Umbilical cord (tissue), 1 donor: ENCODE measurements at regions not wholly inside any gene's neighbourhood (a gene's known extent, or its start where the extent isn't known, plus 50 kb on each side); places are given as distances from the start of the nearest gene placed in this dataset.
"Not testable (repeated sequence)": the region's sequence is repeated elsewhere in the genome, so short reads cannot be mapped to it uniquely, and the experiment has no call there.

Experiments
- DNase-seq: peaks from one replicate; pipeline ENCODE4 v3.0.0-alpha.2; 2015; ENCODE audit warnings: low spot score

DNA sequence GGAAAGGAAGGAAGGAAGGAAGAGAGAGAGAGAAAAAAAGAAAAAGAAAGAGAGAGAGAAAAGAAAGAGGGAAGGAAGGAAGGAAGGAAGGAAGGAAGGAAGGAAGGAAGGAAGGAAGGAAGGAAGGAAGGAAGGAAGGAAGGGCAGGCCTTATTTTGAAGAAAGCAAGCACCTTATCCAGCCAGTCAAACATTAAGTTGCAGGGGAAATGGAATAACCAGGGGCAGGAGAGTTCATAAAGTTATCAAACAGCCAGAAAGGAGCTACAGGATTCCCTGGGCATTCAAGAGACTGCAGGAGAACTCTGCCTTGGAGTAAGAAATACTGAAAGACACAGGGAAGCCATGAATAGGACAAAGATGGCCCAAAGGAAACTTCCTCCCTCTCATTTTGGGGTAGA is 672.0 kb upstream of the INTU start:
- DNase-seq = no peak

- no peak for DNase-seq
Observed at GRCh38 chr4:126961661-126962060, 671.1 kb upstream of the INTU start.

DNA sequence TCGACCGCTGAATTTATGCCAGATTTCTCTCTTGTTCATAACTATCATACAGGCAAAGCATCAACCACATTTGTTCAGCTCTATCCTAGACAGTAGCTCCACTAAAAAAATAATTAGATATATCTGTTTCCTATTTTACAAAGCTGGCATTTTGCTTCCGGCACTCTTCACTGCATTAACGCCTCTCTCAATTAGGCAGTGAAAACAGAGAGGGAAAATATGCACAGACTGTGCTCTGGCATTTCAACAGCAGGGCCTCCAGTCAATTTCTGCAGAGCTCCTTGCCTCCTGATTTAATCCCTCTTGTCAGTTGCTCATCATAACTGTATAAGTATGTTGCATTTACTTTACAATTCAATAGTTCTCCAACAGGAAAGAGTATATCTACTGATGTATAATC is 666.9 kb upstream of the INTU start:
- DNase-seq = peak; percentile 10

DNA sequence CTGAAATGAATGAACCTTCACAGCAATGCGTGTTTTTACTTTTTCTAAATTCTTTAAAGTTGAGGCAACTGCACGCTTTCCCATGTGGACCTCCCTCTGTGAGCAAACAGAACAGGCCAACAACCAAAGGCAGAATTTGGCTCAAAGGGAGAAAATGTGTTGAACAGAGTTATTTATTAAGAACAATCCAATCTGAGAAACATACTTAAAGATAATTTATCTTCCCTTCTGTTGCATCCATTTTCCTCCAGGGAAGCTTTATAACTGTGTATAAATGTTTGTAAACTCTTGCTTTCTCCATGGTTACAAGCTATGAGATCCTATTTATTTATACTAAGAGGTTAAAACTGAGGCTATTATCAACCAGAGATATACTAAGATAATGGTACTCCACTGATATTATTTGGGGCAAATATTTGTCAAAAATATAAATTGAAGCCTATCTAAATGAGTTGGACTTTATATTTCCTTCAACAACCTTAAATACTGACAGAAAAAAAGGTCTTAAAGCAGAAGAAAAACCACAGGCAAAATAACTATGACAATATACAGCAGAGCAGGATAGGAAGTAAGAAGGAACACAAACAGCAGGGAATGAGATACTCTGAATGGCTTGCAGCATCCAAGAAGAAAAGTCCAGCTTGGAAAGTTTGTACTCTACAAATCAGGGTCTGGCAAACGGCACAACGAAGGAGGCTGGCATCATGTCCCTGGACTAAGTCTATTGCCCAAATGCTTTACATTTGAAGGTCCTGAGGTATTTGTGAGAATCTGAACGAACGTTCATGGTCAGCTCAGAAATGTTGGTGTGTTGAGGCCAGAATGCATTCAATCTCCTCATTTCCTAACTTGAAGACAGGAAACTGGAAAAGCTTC is 663.2 kb upstream of the INTU start:
- DNase-seq = no peak

- DNase-seq = no peak
Observed at GRCh38 chr4:126973201-126973600, 659.6 kb upstream of the INTU start.

DNA sequence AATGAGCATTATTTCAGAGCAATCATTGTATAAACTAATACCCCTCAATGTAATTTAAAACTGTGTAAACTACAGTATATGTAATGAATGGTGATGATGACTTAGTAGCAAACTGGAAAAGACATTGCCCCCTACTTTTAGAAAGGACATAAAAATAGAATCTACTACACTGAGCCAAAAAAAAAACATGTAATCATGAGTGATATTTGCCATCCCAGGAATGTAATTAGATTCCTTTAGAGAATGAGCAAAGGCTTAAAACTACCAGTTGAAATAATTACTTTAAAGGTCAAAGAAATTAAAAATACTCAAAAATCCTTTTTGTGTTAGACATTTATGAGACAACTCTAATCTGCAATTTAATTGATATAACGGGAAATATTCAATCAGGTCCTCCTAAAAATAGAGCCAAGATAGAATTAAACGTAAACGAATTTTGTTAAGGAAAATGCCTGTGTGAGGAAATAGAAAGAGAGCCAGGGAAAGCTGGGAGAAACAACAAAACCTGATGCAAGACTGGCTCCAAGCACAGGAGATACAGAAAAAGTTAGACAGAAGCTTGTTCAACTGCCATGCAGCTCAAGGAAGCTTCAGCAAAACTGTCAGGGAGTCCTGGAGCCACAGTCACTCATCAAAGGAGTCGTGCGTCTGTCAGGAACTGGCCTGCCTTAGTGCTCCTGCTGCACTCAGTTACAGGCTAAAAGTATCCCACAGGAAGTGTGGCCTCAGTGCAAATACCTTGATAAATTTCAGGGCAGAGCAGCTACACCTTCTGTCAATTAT is 655.7 kb upstream of the INTU start:
- no peak for DNase-seq

DNA sequence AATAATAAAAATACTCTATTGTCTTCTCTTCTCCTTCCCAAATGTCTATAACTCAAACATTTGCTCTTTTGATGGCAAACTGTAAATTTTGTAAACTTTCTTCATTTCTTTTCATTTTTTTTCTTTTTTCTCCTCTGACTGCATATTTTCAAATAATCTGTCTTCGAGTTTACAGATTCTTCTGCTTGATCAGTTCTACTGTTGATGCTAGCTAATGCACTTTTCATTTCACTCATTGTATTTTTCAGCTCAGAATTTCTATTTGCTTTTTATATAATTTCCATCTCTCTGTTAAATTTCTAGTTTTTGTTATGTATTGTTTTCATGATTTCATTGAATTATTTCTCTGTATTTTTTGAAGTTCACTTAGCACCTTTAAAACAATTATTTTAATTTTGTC is 646.8 kb upstream of the INTU start:
- DNase-seq = no peak

DNA sequence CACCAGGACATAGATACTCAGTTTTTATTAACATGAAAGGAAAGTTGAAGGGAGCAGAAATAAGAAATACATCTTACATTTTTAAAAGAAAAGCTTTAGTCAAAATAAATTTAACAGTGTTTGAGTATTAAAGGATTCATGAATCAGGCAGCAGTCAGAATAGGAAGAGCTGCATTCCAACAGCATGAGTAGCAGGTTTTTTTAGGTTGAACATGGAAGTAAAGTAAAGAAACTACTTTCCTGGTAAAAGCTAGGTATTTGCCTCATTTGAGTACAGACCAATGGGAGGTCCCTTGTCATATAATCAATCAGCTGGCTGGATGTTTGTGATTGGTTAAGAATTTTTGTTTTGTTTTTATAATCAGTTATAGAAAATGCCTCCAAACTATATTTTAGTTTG is 645.9 kb upstream of the INTU start:
- no peak for DNase-seq

GRCh38 chr4:126991965-126992364 is 640.8 kb upstream of the INTU start:
- DNase-seq = no peak

GRCh38 chr4:126992910-126993309 is 639.8 kb upstream of the INTU start:
- no peak for DNase-seq

GRCh38 chr4:126993351-126993750 is 639.4 kb upstream of the INTU start:
- no peak for DNase-seq

DNA sequence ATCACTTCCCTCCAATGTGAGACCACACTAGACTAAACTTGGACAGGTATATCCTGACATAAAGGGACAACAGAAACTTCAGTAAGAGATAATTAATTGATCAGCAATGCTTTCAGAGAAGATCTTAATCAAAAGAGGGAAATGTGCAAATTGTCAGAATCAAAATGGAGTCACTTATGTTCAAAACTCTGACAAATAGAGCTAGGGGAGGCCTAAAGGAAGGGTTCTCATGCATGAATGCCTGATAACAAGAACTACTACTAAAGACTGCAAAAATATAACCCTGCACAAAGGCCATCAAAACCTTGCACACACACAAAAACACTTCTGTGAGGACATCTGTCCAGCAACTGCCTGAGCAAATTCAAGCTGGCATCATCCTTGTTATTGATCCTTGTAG is 637.5 kb upstream of the INTU start:
- DNase-seq = no peak

DNA sequence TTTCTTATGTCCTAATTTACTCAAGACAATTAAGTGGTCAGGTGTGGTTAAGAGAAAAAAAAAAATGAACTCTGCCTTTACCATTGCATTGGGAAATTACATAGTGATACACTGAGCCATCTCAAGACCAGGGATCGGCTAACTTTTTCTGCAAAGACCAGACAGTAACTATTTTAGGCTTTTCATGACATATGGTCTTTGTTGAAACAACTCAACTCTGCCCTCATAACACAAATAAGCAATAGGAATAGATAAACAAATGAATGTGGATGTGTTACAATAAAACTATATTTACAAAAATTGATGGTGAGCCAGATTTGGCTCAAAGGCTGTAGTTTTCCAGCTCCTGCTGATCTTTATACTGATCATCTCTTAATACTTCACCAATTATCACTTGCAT is 632.6 kb upstream of the INTU start:
- DNase-seq = no peak

DNA sequence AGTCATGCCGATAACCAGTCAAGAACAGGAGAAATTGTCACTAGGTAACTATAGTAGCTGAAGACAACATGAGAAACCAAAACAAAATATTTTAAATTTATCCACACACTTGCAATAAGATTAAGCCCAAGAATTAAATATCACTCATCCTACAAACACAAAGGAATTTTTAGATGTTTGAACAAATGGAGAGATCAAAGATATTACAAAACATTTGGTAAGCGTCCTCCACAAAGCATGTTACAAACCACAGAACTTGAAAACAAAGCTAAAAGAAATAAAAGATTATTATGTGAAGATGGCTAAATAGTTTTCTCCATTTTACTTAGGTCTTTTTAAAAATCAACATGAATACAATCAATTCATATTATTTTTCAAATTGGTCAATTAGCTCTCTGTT is 631.9 kb upstream of the INTU start:
- no peak for DNase-seq

DNA sequence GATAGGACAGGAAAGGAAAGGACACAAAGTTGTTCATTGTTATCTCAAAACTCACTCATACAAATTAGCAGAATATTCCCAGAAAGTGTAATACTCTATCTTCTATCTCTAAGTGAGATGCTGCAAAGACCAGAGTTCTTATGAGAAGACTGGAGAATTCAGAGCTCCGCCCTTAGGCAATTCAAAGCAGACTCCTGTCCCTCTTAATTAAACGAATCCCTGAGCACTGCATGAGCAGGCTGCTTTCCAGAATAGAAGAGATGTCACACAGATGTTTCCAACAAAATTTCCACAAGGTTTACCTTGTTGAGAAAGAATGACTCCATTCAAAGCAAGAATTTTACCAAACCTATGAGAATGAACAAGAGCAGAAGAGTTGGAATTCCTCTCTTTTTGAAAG is 630.8 kb upstream of the INTU start:
- DNase-seq = no peak

DNA sequence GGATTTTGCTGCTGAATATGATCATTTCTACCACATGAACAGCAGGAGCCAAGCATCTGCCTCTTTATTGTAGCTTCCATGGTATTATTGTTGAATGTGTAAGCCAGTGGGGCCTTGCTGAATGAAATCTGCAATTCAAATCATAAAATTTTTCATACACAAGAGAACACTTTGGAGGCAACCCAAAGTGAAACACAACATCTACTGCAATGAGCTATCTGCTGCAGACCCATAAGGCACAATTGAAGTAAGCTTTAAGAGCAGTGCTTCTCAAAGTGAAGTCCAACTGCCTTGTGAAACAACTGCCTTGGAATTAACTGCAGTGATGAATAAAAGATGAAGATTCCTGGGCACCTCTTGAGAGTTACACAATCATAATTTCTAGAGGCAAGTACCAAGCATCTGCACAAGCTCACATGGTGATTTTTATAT is 626.3 kb upstream of the INTU start:
- no peak for DNase-seq

DNA sequence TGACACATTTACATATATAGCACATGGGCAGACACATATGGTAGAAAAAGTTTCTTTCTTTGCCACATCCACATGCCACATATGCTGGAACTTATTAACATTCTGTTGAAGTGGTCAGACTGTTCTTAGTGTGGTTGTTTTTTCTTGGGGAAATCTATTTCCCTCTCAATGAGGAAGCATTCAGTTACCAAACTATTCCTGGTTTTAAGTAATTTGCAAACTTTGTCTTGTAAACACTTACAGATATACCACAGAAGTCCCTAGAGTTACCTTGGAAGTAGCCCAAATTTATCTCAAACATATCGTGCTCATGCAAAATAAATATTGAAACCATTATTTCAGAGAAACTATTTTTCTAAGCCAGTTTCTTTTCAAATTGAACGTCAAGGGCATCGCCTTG is 625.5 kb upstream of the INTU start:
- no peak for DNase-seq

GRCh38 chr4:127012549-127012948 is 620.2 kb upstream of the INTU start:
- DNase-seq = no peak

DNA sequence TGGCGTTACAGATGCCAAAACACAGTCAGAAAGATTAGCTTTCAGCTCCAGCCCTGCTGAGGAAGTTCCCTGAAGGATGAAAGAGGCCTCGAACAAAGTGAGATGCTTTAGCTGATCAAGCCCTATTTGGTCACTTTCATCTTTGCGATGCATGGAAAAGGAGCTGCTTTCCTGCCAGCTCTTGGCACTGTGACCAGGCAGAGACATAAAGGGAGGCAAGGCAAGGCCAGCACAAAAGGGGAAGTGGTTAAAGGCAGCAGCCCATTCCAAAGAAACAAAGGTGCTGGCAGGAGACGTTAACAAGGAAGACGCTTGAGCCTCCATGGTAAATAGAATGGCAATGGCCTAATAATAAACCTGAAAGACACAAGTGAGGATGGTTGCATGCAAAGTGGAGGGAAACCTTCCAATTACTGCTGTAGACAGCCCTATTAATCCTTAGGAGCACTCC is 617.1 kb upstream of the INTU start:
- peak; percentile 13 for DNase-seq

DNA sequence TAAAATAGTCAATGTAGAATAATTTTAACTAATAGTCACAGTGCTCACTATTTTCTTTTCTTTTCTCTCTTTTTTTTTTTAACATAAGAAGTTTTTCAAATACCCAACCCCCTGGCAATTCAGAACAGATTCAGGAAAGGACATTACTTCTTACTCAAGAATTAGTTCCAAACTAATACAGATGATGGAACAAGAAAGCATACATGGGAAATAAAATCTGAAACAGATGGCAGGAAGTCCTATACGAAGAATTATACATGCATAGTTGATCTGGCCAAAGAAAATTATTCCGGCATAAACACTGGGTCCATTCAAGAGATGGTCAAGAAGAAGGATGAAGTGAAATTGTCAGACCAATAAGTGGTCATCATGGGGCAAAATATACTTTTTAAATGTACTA is 614.4 kb upstream of the INTU start:
- no peak for DNase-seq

GRCh38 chr4:127020831-127021230 is 611.9 kb upstream of the INTU start:
- DNase-seq = not testable (repeated sequence)

DNA sequence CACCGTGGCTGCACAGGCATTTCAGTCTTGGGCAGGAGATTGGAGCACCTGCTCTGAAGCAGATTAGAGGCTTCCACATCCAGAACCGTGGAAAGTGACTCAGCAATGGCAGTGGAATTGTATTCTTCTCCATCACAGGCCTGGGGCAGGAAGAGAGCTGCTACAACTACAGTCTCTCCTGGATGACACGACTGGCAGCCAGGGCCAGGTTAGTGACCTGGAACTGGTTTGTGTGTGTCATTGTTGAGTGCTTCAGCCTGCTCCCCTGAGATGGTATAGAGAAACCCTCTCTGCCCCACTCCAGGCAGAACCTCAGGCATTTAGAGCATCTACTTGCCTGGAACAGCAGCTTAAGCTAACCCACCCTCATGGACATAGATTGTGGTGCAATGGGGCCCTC is 596.5 kb upstream of the INTU start:
- DNase-seq = no peak

- no peak for DNase-seq
Observed at GRCh38 chr4:127045861-127046260, 586.9 kb upstream of the INTU start.
